IMR-90 (cell line): ENCODE measurements at regions not wholly inside any gene's neighbourhood (a gene's known extent, or its start where the extent isn't known, plus 50 kb on each side); places are given as distances from the start of the nearest gene placed in this dataset.

Source experiments
- ATAC-seq: fragments of 200-7000 bp; cut with Tn5 transposase; 2 replicates; pipeline ENCODE4 v1.9.1; 2020; ENCODE audit warnings: low read depth, mild to moderate bottlenecking, moderate library complexity
- BruUV-seq: library from RNA; stranded (reverse); fragments of 400-500 nt; replicated peaks from 2 replicates; lab custom pipeline; 2021; lab: Mats Ljungman, UMichigan
- CTCF ChIA-PET: fragments of 300-600 bp; formaldehyde crosslinking; extraction: SDS; loops from one replicate; lab custom pipeline; 2021; ENCODE audit warnings: antibody characterized with exemption; lab: Yijun Ruan, JAX
- POLR2A ChIA-PET: fragments of 300-600 bp; sonication (Branson Sonifier 250); formaldehyde crosslinking; loops from one replicate; lab custom pipeline; 2022; ENCODE audit warnings: antibody characterized with exemption; ENCODE audit not compliant: unreplicated experiment; lab: Charles Lee
- DNase-seq: peaks from one replicate; pipeline ENCODE4 v3.0.0; 2013
- H2AFZ ChIP-seq: replicated peaks from 2 replicates; pipeline ENCODE3; 2013; ENCODE audit warnings: low read length, mild to moderate bottlenecking; ENCODE audit not compliant: poor library complexity
- H2AK5ac ChIP-seq: 2 replicates; pipeline ENCODE4 v1.6.1; 2013; ENCODE audit warnings: low read depth, low read length, inconsistent platforms
- H2AK9ac ChIP-seq: replicated peaks from 2 replicates; pipeline ENCODE3; 2013; ENCODE audit warnings: mild to moderate bottlenecking, low read depth, low read length, moderate library complexity; ENCODE audit not compliant: poor library complexity
- H2BK120ac ChIP-seq: 2 replicates; pipeline ENCODE4 v1.6.1; 2013; ENCODE audit warnings: low read depth, low read length, inconsistent platforms
- H2BK15ac ChIP-seq: 3 replicates; pipeline ENCODE4 v1.6.1; 2013; ENCODE audit warnings: low read depth, low read length, inconsistent platforms
- H2BK20ac ChIP-seq: 2 replicates; pipeline ENCODE4 v1.6.1; 2013; ENCODE audit warnings: low read depth, mild to moderate bottlenecking, inconsistent platforms, low read length, moderate library complexity
- H2BK5ac ChIP-seq: 2 replicates; pipeline ENCODE4 v1.6.1; 2013; ENCODE audit warnings: mild to moderate bottlenecking, low read depth, low read length, inconsistent platforms; ENCODE audit not compliant: poor library complexity, severe bottlenecking
- H3K14ac ChIP-seq: replicated peaks from 2 replicates; pipeline ENCODE4 v1.6.1; 2013; ENCODE audit warnings: low read depth, low read length, inconsistent platforms
- H3K18ac ChIP-seq: 2 replicates; pipeline ENCODE4 v1.6.1; 2013; ENCODE audit warnings: low read depth, low read length, control low read depth
- H3K23ac ChIP-seq: 2 replicates; pipeline ENCODE4 v1.6.1; 2013; ENCODE audit warnings: low read depth, low read length, inconsistent platforms
- H3K27ac ChIP-seq: 2 replicates; pipeline ENCODE4 v1.5.1; 2013; ENCODE audit warnings: mild to moderate bottlenecking, control low read depth, low read length; ENCODE audit not compliant: insufficient read depth
- H3K27me3 ChIP-seq: 2 replicates; pipeline ENCODE4 v1.6.1; 2013; ENCODE audit warnings: low read length; ENCODE audit not compliant: control insufficient read depth, insufficient read depth
- H3K36me3 ChIP-seq: 2 replicates; pipeline ENCODE4 v1.6.1; 2013; ENCODE audit warnings: low read length, mixed read lengths; ENCODE audit not compliant: control insufficient read depth, insufficient read depth
- H3K4ac ChIP-seq: 2 replicates; pipeline ENCODE4 v1.6.1; 2013; ENCODE audit warnings: low read depth, low read length, inconsistent platforms
- H3K4me1 ChIP-seq: 2 replicates; pipeline ENCODE4 v1.6.1; 2013; ENCODE audit warnings: low read length, mixed read lengths; ENCODE audit not compliant: control insufficient read depth, insufficient read depth
- H3K4me2 ChIP-seq: 2 replicates; pipeline ENCODE4 v1.6.1; 2013; ENCODE audit warnings: low read depth, mild to moderate bottlenecking, control low read depth, low read length, moderate library complexity
- H3K4me3 ChIP-seq: 2 replicates; pipeline ENCODE4 v1.5.1; 2013; ENCODE audit warnings: low read depth, mild to moderate bottlenecking, control low read depth, low read length, moderate library complexity; ENCODE audit not compliant: insufficient read depth
- H3K56ac ChIP-seq: 2 replicates; pipeline ENCODE4 v1.6.1; 2013; ENCODE audit warnings: low read length, inconsistent platforms; ENCODE audit not compliant: insufficient read depth; ENCODE audit errors: extremely low read depth
- H3K79me1 ChIP-seq, 2 experiments: 2 replicates each; pipeline ENCODE4 v1.6.1; 2013; ENCODE audit warnings: low read length in 2 of 2, inconsistent platforms in 1 of 2, low read depth in 1 of 2
- H3K9ac ChIP-seq: 2 replicates; pipeline ENCODE4 v1.6.1; 2013; ENCODE audit warnings: low read depth, low read length, control low read depth
- H3K9me1 ChIP-seq: 2 replicates; pipeline ENCODE4 v1.6.1; 2013; ENCODE audit warnings: low read length, inconsistent platforms; ENCODE audit not compliant: insufficient read depth
- H3K9me3 ChIP-seq: 2 replicates; pipeline ENCODE4 v1.6.1; 2013; ENCODE audit warnings: low read length; ENCODE audit not compliant: control insufficient read depth, insufficient read depth
- H4K20me1 ChIP-seq: 2 replicates; pipeline ENCODE4 v1.6.1; 2013; ENCODE audit warnings: low read length, inconsistent platforms; ENCODE audit not compliant: insufficient read depth
- H4K5ac ChIP-seq: 2 replicates; pipeline ENCODE4 v1.6.1; 2013; ENCODE audit warnings: mild to moderate bottlenecking, low read depth, low read length, control low read depth
- H4K8ac ChIP-seq, 2 experiments: 2 replicates each; pipeline ENCODE4 v1.6.1; 2013; ENCODE audit warnings: low read depth in 2 of 2, low read length in 2 of 2, control low read depth in 1 of 2, inconsistent platforms in 1 of 2
- H4K91ac ChIP-seq: 2 replicates; pipeline ENCODE4 v1.6.1; 2013; ENCODE audit warnings: low read depth, low read length, inconsistent platforms; ENCODE audit not compliant: insufficient read depth
- BHLHE40 ChIP-seq: fragments of 150-350 bp; IDR thresholded peaks from 2 replicates; pipeline ENCODE4 v1.6.1; 2016; ENCODE audit warnings: mild to moderate bottlenecking, low read depth, low read length
- CEBPB ChIP-seq: IDR thresholded peaks from 2 replicates; pipeline ENCODE4 v1.6.1; 2012; ENCODE audit warnings: low read depth, low read length, improper control_type of control experiment
- CHD1 ChIP-seq: IDR thresholded peaks from 2 replicates; pipeline ENCODE4 v1.6.1; 2012; ENCODE audit warnings: low read depth, low read length, improper control_type of control experiment
- FOS ChIP-seq: fragments of 150-350 bp; IDR thresholded peaks from 2 replicates; pipeline ENCODE4 v1.6.1; 2016; ENCODE audit warnings: low read depth, low read length
- MAFK ChIP-seq: IDR thresholded peaks from 2 replicates; pipeline ENCODE4 v1.6.1; 2012; ENCODE audit warnings: low read depth, low read length, improper control_type of control experiment
- MAZ ChIP-seq: IDR thresholded peaks from 2 replicates; pipeline ENCODE4 v1.6.1; 2012; ENCODE audit warnings: low read depth, mild to moderate bottlenecking, low read length, improper control_type of control experiment, moderate library complexity, borderline replicate concordance
- NFE2L2 ChIP-seq: fragments of 150-350 bp; IDR thresholded peaks from 2 replicates; pipeline ENCODE4 v1.6.1; 2016; ENCODE audit warnings: low read depth, mild to moderate bottlenecking, low read length
- POLR2A ChIP-seq: IDR thresholded peaks from 2 replicates; pipeline ENCODE4 v1.6.1; 2012; ENCODE audit warnings: mild to moderate bottlenecking, low read depth, low read length
- RAD21 ChIP-seq: IDR thresholded peaks from 2 replicates; pipeline ENCODE4 v1.6.1; 2012; ENCODE audit warnings: low read length, improper control_type of control experiment
- RCOR1 ChIP-seq: IDR thresholded peaks from 2 replicates; pipeline ENCODE4 v1.6.1; 2012; ENCODE audit warnings: mild to moderate bottlenecking, low read length, improper control_type of control experiment; ENCODE audit not compliant: insufficient replicate concordance
- RFX5 ChIP-seq: IDR thresholded peaks from 2 replicates; pipeline ENCODE4 v1.8.0; 2012; ENCODE audit warnings: low read depth, mild to moderate bottlenecking, low read length, moderate library complexity
- SMC3 ChIP-seq: fragments of 150-350 bp; IDR thresholded peaks from 2 replicates; pipeline ENCODE4 v1.6.1; 2016; ENCODE audit warnings: low read depth, mild to moderate bottlenecking, antibody characterized with exemption, low read length, moderate library complexity
- WGBS, 2 experiments: methylation state at CpG; one replicate each; pipeline versions ENCODE4 v1.1.5 to v1.1.7; 2013; ENCODE audit warnings: missing lambda C conversion rate in 2 of 2; ENCODE audit not compliant: insufficient read length in 1 of 2; ENCODE audit errors: extremely low coverage in 2 of 2; 5-methylcytosine and 5-hydroxymethylcytosine counted together
- dilution Hi-C: fragments of 300-500 bp; cut with HindIII; formaldehyde crosslinking; loops from one replicate; pipeline ENCODE4 v1.14.3; 2018; ENCODE audit warnings: low sequenced_read_pairs; ENCODE audit not compliant: unreplicated experiment
- in situ Hi-C: fragments of 300-500 bp; cut with MboI; formaldehyde crosslinking; loops from 3 replicates; pipeline ENCODE4 v1.14.3; 2019; ENCODE audit warnings: low sequenced_read_pairs, inconsistent platforms, mixed read lengths
- intact Hi-C: fragments of 100-400 bp; cut with micrococcal nuclease; formaldehyde crosslinking; loops from 2 replicates; pipeline ENCODE4 v1.10.0; 2022
- TF ChIP-seq, protein P1 (sequence below): fragments of 150-350 bp; IDR thresholded peaks from 2 replicates; pipeline ENCODE4 v1.6.1; 2017; ENCODE audit warnings: mild to moderate bottlenecking, antibody characterized with exemption, low read length, low read depth

DNA sequence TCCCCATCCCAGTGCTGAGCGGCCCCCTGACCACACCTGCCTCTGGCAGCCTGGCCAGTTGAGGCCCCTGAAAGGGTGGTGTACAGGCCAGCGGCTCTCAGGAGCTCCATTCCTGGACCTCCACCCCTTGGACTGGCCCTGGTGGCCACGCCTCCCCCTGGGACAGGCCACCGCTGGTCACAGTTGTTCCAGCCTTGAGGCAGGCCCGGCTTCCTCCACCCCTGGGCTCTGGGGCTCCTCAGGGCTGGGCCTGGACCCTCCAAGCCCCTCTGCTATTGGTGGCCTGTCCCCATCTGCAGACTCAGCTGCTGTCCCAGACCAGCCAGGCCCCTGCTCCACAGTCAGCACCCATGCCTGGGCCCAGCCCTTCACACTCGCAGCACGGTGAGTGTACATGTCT is 93.2 kb upstream of the NKX1-1 start:
- Histone ChIP-seq H3K79me1 (no peaks in the 10 kb centered on the region), H3K23ac (no peak overlapping the region), H4K20me1 (no peaks in the 10 kb centered on the region), H3K4me2 (no peak overlapping the region), H2AK5ac (no peak overlapping the region), H3K4me3 (no peak overlapping the region), H4K5ac (no peak overlapping the region), H3K36me3 (no peaks in the 10 kb centered on the region), H2BK5ac (no peak overlapping the region), H4K8ac (no peak overlapping the region), H3K4me1 (no peaks in the 10 kb centered on the region), H2BK20ac (no peak overlapping the region), H2BK120ac (no peak overlapping the region), H2AK9ac (no peak overlapping the region), H3K14ac (no peak overlapping the region), H3K4ac (no peak overlapping the region), H2BK15ac (no peak overlapping the region), H3K27ac (no peak overlapping the region), H3K56ac (no peak overlapping the region), H3K27me3 (peaks cover 16% of the 10 kb centered on the region; the same call in 1 of the 2 replicates), H3K9me1 (peaks cover 5% of the 10 kb centered on the region; the same call in 1 of the 2 replicates), H3K18ac (no peak overlapping the region), H3K9me3 (no peaks in the 10 kb centered on the region), H2AFZ (no peak overlapping the region), H4K91ac (no peak overlapping the region), H3K9ac (no peak overlapping the region)
- TF ChIP-seq RCOR1: no peak
- TF ChIP-seq RFX5: no peak
- no peak for TF ChIP-seq SMC3
- TF ChIP-seq CEBPB: no peak
- TF ChIP-seq CHD1: no peak
- no peak for TF ChIP-seq POLR2A
- no peak for TF ChIP-seq RAD21
- TF ChIP-seq BHLHE40: no peak
- no peak for TF ChIP-seq FOS
- TF ChIP-seq MAFK: no peak
- no peak for TF ChIP-seq NFE2L2
- TF ChIP-seq, protein P1, sequence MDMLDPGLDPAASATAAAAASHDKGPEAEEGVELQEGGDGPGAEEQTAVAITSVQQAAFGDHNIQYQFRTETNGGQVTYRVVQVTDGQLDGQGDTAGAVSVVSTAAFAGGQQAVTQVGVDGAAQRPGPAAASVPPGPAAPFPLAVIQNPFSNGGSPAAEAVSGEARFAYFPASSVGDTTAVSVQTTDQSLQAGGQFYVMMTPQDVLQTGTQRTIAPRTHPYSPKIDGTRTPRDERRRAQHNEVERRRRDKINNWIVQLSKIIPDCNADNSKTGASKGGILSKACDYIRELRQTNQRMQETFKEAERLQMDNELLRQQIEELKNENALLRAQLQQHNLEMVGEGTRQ: no peak
- no peak for TF ChIP-seq MAZ
- dilution Hi-C loops (no loop called here), in situ Hi-C loops (no loop called here), intact Hi-C loops (no loop called here)
- WGBS, 2 experiments: no CpG with 5 or more reads among the region's 7 CpGs
- CTCF ChIA-PET: no interaction called here
- POLR2A ChIA-PET: no interaction called here
- ATAC-seq: no peak
- no TSS peak for BruUV-seq
- no peak for DNase-seq
